Right lobe of liver (tissue), 6 donors: ENCODE measurements at regions not wholly inside any gene's neighbourhood (a gene's known extent, or its start where the extent isn't known, plus 50 kb on each side); places are given as distances from the start of the nearest gene placed in this dataset.

Source experiments
- ATAC-seq, 4 donors: fragments of 200-7000 bp; cut with Tn5 transposase; one replicate each; pipeline ENCODE4 v1.9.1; 2020; ENCODE audit warnings: mild to moderate bottlenecking in 4 of 4, moderate library complexity in 4 of 4
- DNase-seq, 3 donors: peaks; one replicate each; pipeline ENCODE4 v3.0.0-alpha.2; 2020
- H3K27ac ChIP-seq, 3 donors: fragments of 200-600 bp; one replicate each; pipeline ENCODE4 v1.8.0; 2022
- H3K27me3 ChIP-seq, 2 donors: fragments of 200-600 bp; one replicate each; pipeline ENCODE4 v1.8.0; 2022
- H3K36me3 ChIP-seq, 4 donors: fragments of 200-600 bp; sonication (generic) in 1 of 4; one replicate each; pipeline versions ENCODE4 v1.5.1 to v1.8.0; 2017 to 2022; ENCODE audit warnings: control low read depth in 1 of 4
- H3K4me1 ChIP-seq, 4 donors: fragments of 200-600 bp; sonication (generic) in 1 of 4; one replicate each; pipeline versions ENCODE4 v1.5.1 to v1.8.0; 2017 to 2022; ENCODE audit warnings: control low read depth in 1 of 4
- H3K4me3 ChIP-seq, 3 donors: fragments of 200-600 bp; one replicate each; pipeline ENCODE4 v1.8.0; 2022
- H3K9me3 ChIP-seq, 4 donors: fragments of 200-600 bp; sonication (generic) in 1 of 4; one replicate each; pipeline versions ENCODE4 v1.5.1 to v1.8.0; 2017 to 2022; ENCODE audit warnings: control low read depth in 1 of 4
- POLR2A ChIP-seq: fragments of 450-650 bp; IDR thresholded peaks from one replicate; pipeline ENCODE4 v1.6.1; 2017; ENCODE audit warnings: antibody characterized with exemption, mild to moderate bottlenecking
- WGBS: methylation state at CpG from one replicate; pipeline ENCODE4 v1.1.6; 2018; ENCODE audit warnings: low coverage, low lambda C conversion rate; ENCODE audit not compliant: insufficient coverage; ENCODE audit errors: missing lambda C conversion rate; 5-methylcytosine and 5-hydroxymethylcytosine counted together
- intact Hi-C, 2 donors: fragments of 100-400 bp; cut with DNase I; formaldehyde crosslinking; loops; one replicate each; pipeline versions ENCODE4 v1.11.2 to v1.14.1; 2022
- TF ChIP-seq, protein P1 (sequence below), 4 donors: fragments of 200-600 bp in 3 of 4; fragments of 450-650 bp in 1 of 4; IDR thresholded peaks; one replicate each; pipeline versions ENCODE4 v1.5.1 to v1.8.0; 2016 to 2022; ENCODE audit warnings: antibody characterized with exemption in 4 of 4, mild to moderate bottlenecking in 2 of 4
- donor health status: DM: no; HTN: yes; CAD: no.
- donor health status: DM: no; HTN: no; CAD: no.
- donor health status: DM: no; HTN: no; CAD: no.
- donor health status: DM: no; HTN: yes; CAD: no.
- donor health status: DM: no; HTN: yes; CAD: no.

DNA sequence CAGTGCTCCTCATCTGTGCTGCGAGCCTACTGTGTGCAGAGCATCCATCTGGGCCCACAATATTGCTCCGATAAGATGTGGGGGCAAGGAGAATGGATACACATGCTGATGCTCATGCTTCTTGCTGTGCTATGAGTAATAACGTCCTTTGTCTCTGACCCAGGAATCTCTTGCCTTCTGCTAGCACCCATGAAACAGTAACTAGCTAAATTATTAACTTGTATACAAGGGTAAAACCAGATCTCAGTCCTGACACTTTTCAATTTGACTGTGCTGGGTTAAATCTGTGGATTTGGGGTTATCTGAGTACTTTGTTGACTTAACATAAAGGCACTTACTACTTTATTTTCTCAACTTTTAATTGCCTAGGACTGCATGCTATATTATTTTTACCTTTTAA, 357.6 kb downstream of the SLC4A3 start:
- TF ChIP-seq, protein P1, sequence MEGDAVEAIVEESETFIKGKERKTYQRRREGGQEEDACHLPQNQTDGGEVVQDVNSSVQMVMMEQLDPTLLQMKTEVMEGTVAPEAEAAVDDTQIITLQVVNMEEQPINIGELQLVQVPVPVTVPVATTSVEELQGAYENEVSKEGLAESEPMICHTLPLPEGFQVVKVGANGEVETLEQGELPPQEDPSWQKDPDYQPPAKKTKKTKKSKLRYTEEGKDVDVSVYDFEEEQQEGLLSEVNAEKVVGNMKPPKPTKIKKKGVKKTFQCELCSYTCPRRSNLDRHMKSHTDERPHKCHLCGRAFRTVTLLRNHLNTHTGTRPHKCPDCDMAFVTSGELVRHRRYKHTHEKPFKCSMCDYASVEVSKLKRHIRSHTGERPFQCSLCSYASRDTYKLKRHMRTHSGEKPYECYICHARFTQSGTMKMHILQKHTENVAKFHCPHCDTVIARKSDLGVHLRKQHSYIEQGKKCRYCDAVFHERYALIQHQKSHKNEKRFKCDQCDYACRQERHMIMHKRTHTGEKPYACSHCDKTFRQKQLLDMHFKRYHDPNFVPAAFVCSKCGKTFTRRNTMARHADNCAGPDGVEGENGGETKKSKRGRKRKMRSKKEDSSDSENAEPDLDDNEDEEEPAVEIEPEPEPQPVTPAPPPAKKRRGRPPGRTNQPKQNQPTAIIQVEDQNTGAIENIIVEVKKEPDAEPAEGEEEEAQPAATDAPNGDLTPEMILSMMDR (IDR thresholded peaks at IDR 0.05) = no peak
- TF ChIP-seq POLR2A = no peak
- no peaks in the 10 kb centered on the region for H3K9me3 ChIP-seq
- no peak for ATAC-seq
- DNase-seq = no peak
- no peak overlapping the region for H3K4me3 ChIP-seq
- 34% methylated on average over 3 of the region's 3 CpGs for WGBS
- no peaks in the 10 kb centered on the region for H3K27me3 ChIP-seq
- no peak overlapping the region for H3K27ac ChIP-seq
- no peaks in the 10 kb centered on the region for H3K36me3 ChIP-seq
- no peaks in the 10 kb centered on the region for H3K4me1 ChIP-seq
- intact Hi-C loops = no loop called here

DNA sequence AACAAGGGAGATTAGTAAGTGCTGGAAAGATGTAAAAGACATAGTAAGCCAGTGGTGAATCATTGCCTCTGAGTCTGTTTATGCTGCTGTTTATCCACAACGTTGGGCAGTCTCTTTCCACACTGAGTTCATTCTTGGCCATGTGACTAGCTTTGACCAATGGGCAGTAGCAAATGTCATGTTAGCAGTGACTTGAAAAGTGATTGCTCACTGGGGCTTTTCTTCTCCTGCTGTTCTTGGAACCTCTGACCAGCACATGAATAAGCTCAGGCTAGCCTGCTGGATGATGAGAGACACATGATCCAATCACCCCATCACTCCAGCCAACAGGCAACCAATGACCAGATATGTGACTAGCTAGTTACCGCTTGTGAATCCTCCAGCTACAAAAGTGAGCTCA, 360.4 kb downstream of the SLC4A3 start:
- H3K36me3 ChIP-seq = no peaks in the 10 kb centered on the region
- intact Hi-C loops = no loop called here
- WGBS = 0% methylated on average over 1 of the region's 2 CpGs
- ATAC-seq = no peak
- H3K9me3 ChIP-seq = no peaks in the 10 kb centered on the region
- no peak overlapping the region for H3K27ac ChIP-seq
- H3K27me3 ChIP-seq = no peaks in the 10 kb centered on the region
- no peaks in the 10 kb centered on the region for H3K4me1 ChIP-seq
- TF ChIP-seq, protein P1 (IDR thresholded peaks at IDR 0.05) = no peak
- no peak for TF ChIP-seq POLR2A
- no peak overlapping the region for H3K4me3 ChIP-seq
- no peak for DNase-seq

DNA sequence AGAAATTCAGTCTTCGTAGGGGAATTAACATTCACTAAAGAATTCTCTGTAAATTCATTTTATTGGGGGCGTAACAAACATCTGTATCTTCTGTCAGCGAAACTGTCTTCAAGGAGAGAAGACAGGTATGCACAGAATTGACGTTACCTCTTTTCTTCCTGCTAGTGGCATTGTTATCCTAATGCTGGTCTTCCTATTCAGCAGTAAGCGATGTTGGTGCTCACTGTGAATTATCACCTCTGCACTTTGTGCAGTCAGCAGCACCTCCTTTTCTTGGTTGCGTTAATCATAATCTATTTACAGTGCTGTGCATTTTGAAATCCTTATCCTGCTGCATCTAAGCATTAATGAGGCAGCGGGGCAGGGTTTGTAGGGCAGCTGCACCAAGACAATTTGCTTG, 362.3 kb downstream of the SLC4A3 start:
- Histone ChIP-seq H3K27me3 (no peaks in the 10 kb centered on the region), H3K4me3 (no peak overlapping the region), H3K27ac (no peak overlapping the region), H3K9me3 (no peaks in the 10 kb centered on the region), H3K36me3 (no peaks in the 10 kb centered on the region), H3K4me1 (no peaks in the 10 kb centered on the region)
- DNase-seq (no peak), ATAC-seq (no peak)
- WGBS = 55% methylated on average over 7 of the region's 7 CpGs
- intact Hi-C loops = no loop called here
- no peak for TF ChIP-seq POLR2A
- TF ChIP-seq, protein P1 (IDR thresholded peaks at IDR 0.05) = no peak

DNA sequence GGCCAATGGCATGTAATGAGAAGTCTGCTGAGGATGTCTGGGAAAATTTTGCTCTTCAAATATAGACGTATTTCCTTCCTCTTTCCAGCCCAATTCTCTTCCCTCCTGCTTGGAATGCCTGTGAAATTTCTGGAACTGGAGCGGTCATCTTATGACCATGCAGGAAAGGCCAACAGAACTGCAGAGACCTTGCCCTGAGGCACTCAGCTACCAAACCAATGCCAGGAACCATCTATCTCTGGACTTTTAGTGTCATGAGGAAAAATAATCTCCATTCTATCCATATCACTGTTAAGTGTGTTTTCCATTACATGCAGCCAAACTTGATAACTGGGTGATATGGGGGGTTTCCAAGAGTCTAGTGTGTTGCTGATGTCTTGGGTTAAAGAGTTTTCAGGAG, 363.7 kb downstream of the SLC4A3 start:
- 34% methylated on average over 2 of the region's 2 CpGs for WGBS
- no peak overlapping the region for H3K27ac ChIP-seq
- H3K9me3 ChIP-seq = no peaks in the 10 kb centered on the region
- H3K36me3 ChIP-seq = no peaks in the 10 kb centered on the region
- DNase-seq (no peak), ATAC-seq (no peak)
- no peak overlapping the region for H3K4me3 ChIP-seq
- intact Hi-C loops = no loop called here
- TF ChIP-seq POLR2A = no peak
- TF ChIP-seq, protein P1 (IDR thresholded peaks at IDR 0.05) = no peak
- H3K4me1 ChIP-seq = no peaks in the 10 kb centered on the region
- no peaks in the 10 kb centered on the region for H3K27me3 ChIP-seq

DNA sequence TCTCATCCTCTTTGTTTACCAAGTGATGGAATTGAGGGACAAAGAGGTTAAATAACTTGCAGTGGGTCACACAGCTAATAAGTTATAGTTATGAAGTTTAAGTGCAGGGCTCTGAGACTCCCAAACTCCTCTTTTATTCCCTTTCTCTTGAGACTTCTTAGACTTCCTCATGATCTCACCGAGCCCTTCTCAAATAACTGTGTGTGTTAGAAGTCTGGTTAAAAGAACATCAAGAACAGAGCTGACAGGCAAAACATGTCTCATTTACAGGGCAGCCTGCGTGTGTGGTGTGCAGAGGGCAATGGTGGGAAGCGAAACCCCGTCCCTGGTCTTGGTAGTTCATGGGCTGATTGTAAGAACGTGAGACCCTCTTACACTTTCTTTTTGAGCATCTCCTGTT, 368.0 kb downstream of the SLC4A3 start:
- TF ChIP-seq POLR2A = no peak
- TF ChIP-seq, protein P1 (IDR thresholded peaks at IDR 0.05) = no peak
- no peaks in the 10 kb centered on the region for H3K4me1 ChIP-seq
- H3K27me3 ChIP-seq = no peaks in the 10 kb centered on the region
- H3K36me3 ChIP-seq = no peaks in the 10 kb centered on the region
- no peak overlapping the region for H3K27ac ChIP-seq
- H3K4me3 ChIP-seq = no peak overlapping the region
- ATAC-seq (no peak), DNase-seq (no peak)
- H3K9me3 ChIP-seq = no peaks in the 10 kb centered on the region
- 28% methylated on average over 3 of the region's 5 CpGs for WGBS
- intact Hi-C loops = no loop called here
